H1 (cell line): ENCODE measurements at regions not wholly inside any gene's neighbourhood (a gene's known extent, or its start where the extent isn't known, plus 50 kb on each side); places are given as distances from the start of the nearest gene placed in this dataset.

Source experiments
- CTCF ChIA-PET: fragments of 300-600 bp; sonication (Branson Sonifier 250); formaldehyde crosslinking; loops from one replicate; lab custom pipeline; 2021; ENCODE audit not compliant: partially characterized antibody; lab: Charles Lee
- POLR2A ChIA-PET: fragments of 300-600 bp; sonication (Branson Sonifier 250); formaldehyde crosslinking; loops from one replicate; lab custom pipeline; 2021; ENCODE audit warnings: inconsistent platforms; ENCODE audit not compliant: partially characterized antibody; lab: Charles Lee
- DNase-seq, 2 experiments: peaks; one replicate each; pipeline versions ENCODE4 v3.0.0 to v3.0.0-alpha.2; 2010 to 2022; ENCODE audit warnings: low spot score in 2 of 2, low read depth in 1 of 2, mixed read lengths in 1 of 2
- FAIRE-seq: peaks from 2 replicates; lab custom pipeline; 2011; peaks lifted over from hg19 to GRCh38; lab: Jason Lieb, UNC
- H2AFZ ChIP-seq: 2 replicates; pipeline ENCODE4 v1.8.1; 2012; ENCODE audit warnings: low read length, inconsistent platforms
- H2AK5ac ChIP-seq: 2 replicates; pipeline ENCODE4 v1.6.1; 2013; ENCODE audit warnings: low read depth, low read length
- H2BK120ac ChIP-seq: replicated peaks from 2 replicates; pipeline ENCODE3; 2013; ENCODE audit warnings: low read depth, low read length, inconsistent platforms
- H2BK12ac ChIP-seq: 2 replicates; pipeline ENCODE4 v1.6.1; 2013; ENCODE audit warnings: low read depth, low read length
- H2BK15ac ChIP-seq: 2 replicates; pipeline ENCODE4 v1.6.1; 2013; ENCODE audit warnings: low read length
- H2BK20ac ChIP-seq: 2 replicates; pipeline ENCODE4 v1.6.1; 2013; ENCODE audit warnings: low read length
- H2BK5ac ChIP-seq: 2 replicates; pipeline ENCODE4 v1.6.1; 2013; ENCODE audit warnings: low read depth, low read length
- H3K14ac ChIP-seq: 2 replicates; pipeline ENCODE4 v1.6.1; 2013; ENCODE audit warnings: inconsistent platforms; ENCODE audit not compliant: insufficient read length
- H3K18ac ChIP-seq: 2 replicates; pipeline ENCODE4 v1.6.1; 2013; ENCODE audit warnings: low read length; ENCODE audit errors: extremely low read depth
- H3K23ac ChIP-seq: 2 replicates; pipeline ENCODE4 v1.6.1; 2013; ENCODE audit warnings: inconsistent platforms; ENCODE audit not compliant: insufficient read length
- H3K23me2 ChIP-seq: 2 replicates; pipeline ENCODE4 v1.6.1; 2013; ENCODE audit warnings: low read depth, low read length
- H3K27ac ChIP-seq: 2 replicates; pipeline ENCODE4 v1.6.1; 2011; ENCODE audit warnings: low read depth, low read length, inconsistent platforms
- H3K27me3 ChIP-seq, 4 experiments: replicated peaks in 1 of 4; 1 replicate in 1 of 4; 2 replicates in 3 of 4; pipeline versions ENCODE4 v1.6.1 to v1.8.1; 2011 to 2013; ENCODE audit warnings: low read length in 3 of 4, mild to moderate bottlenecking in 3 of 4, inconsistent platforms in 2 of 4, mixed read lengths in 2 of 4, moderate library complexity in 1 of 4; ENCODE audit not compliant: control insufficient read depth in 3 of 4, insufficient read depth in 3 of 4; ENCODE audit errors: extremely low read depth in 1 of 4
- H3K36me3 ChIP-seq, 4 experiments: 2 replicates each; pipeline versions ENCODE4 v1.6.1 to v1.8.1; 2011 to 2013; ENCODE audit warnings: mild to moderate bottlenecking in 4 of 4, low read length in 3 of 4, moderate library complexity in 2 of 4, control low read depth in 1 of 4, inconsistent platforms in 1 of 4; ENCODE audit not compliant: insufficient read depth in 4 of 4, control insufficient read depth in 2 of 4
- H3K4ac ChIP-seq: replicated peaks from 2 replicates; pipeline ENCODE3; 2013; ENCODE audit warnings: low read length, low read depth, mixed read lengths, inconsistent platforms; ENCODE audit not compliant: insufficient read length
- H3K4me1 ChIP-seq, 4 experiments: replicated peaks in 1 of 4; 1 replicate in 1 of 4; 2 replicates in 3 of 4; pipeline versions ENCODE4 v1.6.1 to v1.8.1; 2011 to 2013; ENCODE audit warnings: low read length in 3 of 4, inconsistent platforms in 2 of 4, mixed read lengths in 1 of 4; ENCODE audit not compliant: insufficient read depth in 4 of 4, control insufficient read depth in 3 of 4
- H3K4me2 ChIP-seq, 2 experiments: 2 replicates each; pipeline versions ENCODE4 v1.6.1 to v1.8.1; 2011 to 2013; ENCODE audit warnings: low read depth in 2 of 2, low read length in 2 of 2, control low read depth in 1 of 2, inconsistent platforms in 1 of 2, mild to moderate bottlenecking in 1 of 2; ENCODE audit not compliant: insufficient read depth in 1 of 2
- H3K4me3 ChIP-seq, 4 experiments: fragments of 200-600, 300-600 bp in 1 of 4; sonication (generic), shearing (Covaris generic), sonication (Bioruptor Twin) in 1 of 4; 2 replicates each; pipeline versions ENCODE4 v1.5.1 to v1.8.1; 2011 to 2016; ENCODE audit warnings: low read length in 4 of 4, low read depth in 3 of 4, control low read depth in 2 of 4, inconsistent platforms in 2 of 4, mild to moderate bottlenecking in 2 of 4, mixed read lengths in 1 of 4, moderate library complexity in 1 of 4; ENCODE audit not compliant: insufficient read depth in 2 of 4; ENCODE audit errors: extremely low read depth in 1 of 4
- H3K56ac ChIP-seq: replicated peaks from 2 replicates; pipeline ENCODE3; 2013; ENCODE audit warnings: low read depth, mild to moderate bottlenecking, mixed read lengths, low read length, inconsistent platforms; ENCODE audit not compliant: insufficient read length
- H3K79me1 ChIP-seq: 2 replicates; pipeline ENCODE4 v1.6.1; 2013; ENCODE audit warnings: low read depth, low read length, control low read depth
- H3K79me2 ChIP-seq, 2 experiments: 2 replicates each; pipeline versions ENCODE4 v1.6.1 to v1.8.1; 2012 to 2013; ENCODE audit warnings: low read length in 2 of 2, mild to moderate bottlenecking in 2 of 2, inconsistent platforms in 1 of 2; ENCODE audit not compliant: insufficient read depth in 2 of 2, control insufficient read depth in 1 of 2
- H3K9ac ChIP-seq, 4 experiments: replicated peaks in 1 of 4; 1 replicate in 1 of 4; 2 replicates in 3 of 4; pipeline versions ENCODE4 v1.6.1 to v1.8.1; 2011 to 2013; ENCODE audit warnings: low read depth in 3 of 4, low read length in 3 of 4, control low read depth in 2 of 4, mild to moderate bottlenecking in 2 of 4, moderate library complexity in 2 of 4, inconsistent platforms in 1 of 4; ENCODE audit errors: extremely low read depth in 1 of 4
- H3K9me3 ChIP-seq, 2 experiments: 2 replicates each; pipeline versions ENCODE4 v1.6.1 to v1.8.1; 2012 to 2013; ENCODE audit warnings: mild to moderate bottlenecking in 2 of 2, moderate library complexity in 2 of 2, control low read depth in 1 of 2, inconsistent platforms in 1 of 2, low read depth in 1 of 2, low read length in 1 of 2, mixed read lengths in 1 of 2; ENCODE audit not compliant: insufficient read depth in 2 of 2
- H4K20me1 ChIP-seq, 2 experiments: replicated peaks in 1 of 2; 2 replicates each; pipeline versions ENCODE3 to v1.8.1; 2011 to 2013; ENCODE audit warnings: inconsistent platforms in 2 of 2, low read length in 2 of 2, mild to moderate bottlenecking in 1 of 2; ENCODE audit not compliant: insufficient read depth in 2 of 2, control insufficient read depth in 1 of 2
- H4K5ac ChIP-seq: 2 replicates; pipeline ENCODE4 v1.6.1; 2013; ENCODE audit warnings: low read length, low read depth, mixed read lengths, inconsistent platforms; ENCODE audit not compliant: insufficient read length
- H4K8ac ChIP-seq: 2 replicates; pipeline ENCODE4 v1.8.0; 2013; ENCODE audit warnings: mild to moderate bottlenecking, moderate library complexity, low read length, inconsistent platforms; ENCODE audit not compliant: insufficient read depth; ENCODE audit errors: extremely low read depth
- H4K91ac ChIP-seq: replicated peaks from 2 replicates; pipeline ENCODE3; 2013; ENCODE audit warnings: low read length, mixed read lengths, inconsistent platforms; ENCODE audit not compliant: insufficient read length
- ASH2L ChIP-seq: fragments of 200-600, 300-600 bp; sonication (generic); IDR thresholded peaks from one replicate; pipeline ENCODE4 v1.7.1; 2017; ENCODE audit warnings: low read length
- BCL11A ChIP-seq, 2 experiments: IDR thresholded peaks; one replicate each; pipeline ENCODE4 v1.6.1; 2011; ENCODE audit warnings: low read depth in 2 of 2, low read length in 2 of 2, mild to moderate bottlenecking in 2 of 2
- BRCA1 ChIP-seq: IDR thresholded peaks from 2 replicates; pipeline ENCODE4 v1.6.1; 2012; ENCODE audit warnings: low read depth, low read length, improper control_type of control experiment
- CTBP2 ChIP-seq: IDR thresholded peaks from 2 replicates; pipeline ENCODE4 v1.7.0; 2011; ENCODE audit warnings: borderline replicate concordance, mild to moderate bottlenecking, moderate library complexity, mixed read lengths, low read length; ENCODE audit not compliant: insufficient read depth, insufficient read length
- MAFK ChIP-seq: IDR thresholded peaks from 2 replicates; pipeline ENCODE4 v1.6.1; 2012; ENCODE audit warnings: low read depth, mild to moderate bottlenecking, improper control_type of control experiment, low read length
- PHF8 ChIP-seq: fragments of 200-600 bp; sonication (generic); conservative IDR thresholded peaks from 2 replicates; pipeline ENCODE4 v1.7.1; 2012; ENCODE audit warnings: low read depth, mild to moderate bottlenecking, inconsistent platforms, low read length, moderate library complexity
- RNF2 ChIP-seq: fragments of 200-900, 300-1000 bp; sonication (generic); IDR thresholded peaks from 2 replicates; pipeline ENCODE4 v1.7.1; 2016; ENCODE audit warnings: borderline replicate concordance, low read depth, mild to moderate bottlenecking, antibody characterized with exemption, low read length; ENCODE audit not compliant: poor library complexity, severe bottlenecking; ENCODE audit errors: missing control alignments
- WGBS, 2 experiments: shearing (Covaris generic) in 1 of 2; methylation state at CpG; one replicate each; pipeline versions ENCODE4 v1.1.6 to v1.1.7; 2013 to 2015; ENCODE audit warnings: low lambda C conversion rate in 2 of 2, mixed read lengths in 2 of 2, inconsistent platforms in 1 of 2, low coverage in 1 of 2, missing lambda C conversion rate in 1 of 2; ENCODE audit not compliant: insufficient replicate concordance in 2 of 2, insufficient coverage in 1 of 2, insufficient read length in 1 of 2; ENCODE audit errors: extremely low coverage in 1 of 2, missing lambda C conversion rate in 1 of 2; 5-methylcytosine and 5-hydroxymethylcytosine counted together

- no peak for TF ChIP-seq ASH2L
- TF ChIP-seq RNF2: no peak
- no peak for TF ChIP-seq MAFK
- no peak for TF ChIP-seq BRCA1
- TF ChIP-seq BCL11A (IDR thresholded peaks at IDR 0.05; ENCODE audit: low read depth in 2 of 2, low read length in 2 of 2): no peak
- TF ChIP-seq CTBP2: no peak
- no peak for TF ChIP-seq PHF8
- Histone ChIP-seq H3K79me2 (no peaks in the 10 kb centered on the region), H4K5ac (no peak overlapping the region), H3K4me2 (no peak overlapping the region), H4K91ac (no peak overlapping the region), H3K9me3 (peaks cover 9 to 13% of the 10 kb centered on the region in 2 experiments), H3K18ac (no peak overlapping the region), H2BK15ac (no peak overlapping the region), H3K56ac (no peak overlapping the region), H3K4me3 (no peak overlapping the region), H3K27ac (no peak overlapping the region), H3K36me3 (no peaks in the 10 kb centered on the region), H3K23me2 (0 out of 2 replicates have a peak, but pooled peaks cover 1% of the 10 kb centered on the region), H3K79me1 (no peaks in the 10 kb centered on the region), H3K9ac (no peak overlapping the region), H3K4ac (no peak overlapping the region), H2BK120ac (no peak overlapping the region), H3K14ac (no peak overlapping the region), H2AFZ (no peak overlapping the region), H3K27me3 (no peaks in the 10 kb centered on the region; a peak in 2 of 7 replicates), H2BK5ac (no peak overlapping the region), H4K20me1 (no peaks in the 10 kb centered on the region), H2BK20ac (no peak overlapping the region), H2BK12ac (no peak overlapping the region), H2AK5ac (no peak overlapping the region), H3K4me1 (peaks cover 0 to 7% (median 0%) of the 10 kb centered on the region in 4 experiments; a peak in 1 of 7 replicates), H4K8ac (no peak overlapping the region), H3K23ac (no peak overlapping the region)
- no peak for FAIRE-seq
- ChIA-PET CTCF (no interaction called here), POLR2A (no interaction called here)
- 87% methylated on average over 17 of the region's 17 CpGs; no CpG with 5 or more reads in 1 of the 2 experiments for WGBS, 2 experiments
- no peak for DNase-seq
Measured at GRCh38 chr20:57000441-57000968, 265.9 kb downstream of the BMP7 start.
